ENCODE measurements at regions not wholly inside any gene's neighbourhood (a gene's known extent, or its start where the extent isn't known, plus 50 kb on each side); places are given as distances from the start of the nearest gene placed in this dataset.
"Not testable (repeated sequence)": the region's sequence is repeated elsewhere in the genome, so short reads cannot be mapped to it uniquely, and the experiment has no call there.

DNA sequence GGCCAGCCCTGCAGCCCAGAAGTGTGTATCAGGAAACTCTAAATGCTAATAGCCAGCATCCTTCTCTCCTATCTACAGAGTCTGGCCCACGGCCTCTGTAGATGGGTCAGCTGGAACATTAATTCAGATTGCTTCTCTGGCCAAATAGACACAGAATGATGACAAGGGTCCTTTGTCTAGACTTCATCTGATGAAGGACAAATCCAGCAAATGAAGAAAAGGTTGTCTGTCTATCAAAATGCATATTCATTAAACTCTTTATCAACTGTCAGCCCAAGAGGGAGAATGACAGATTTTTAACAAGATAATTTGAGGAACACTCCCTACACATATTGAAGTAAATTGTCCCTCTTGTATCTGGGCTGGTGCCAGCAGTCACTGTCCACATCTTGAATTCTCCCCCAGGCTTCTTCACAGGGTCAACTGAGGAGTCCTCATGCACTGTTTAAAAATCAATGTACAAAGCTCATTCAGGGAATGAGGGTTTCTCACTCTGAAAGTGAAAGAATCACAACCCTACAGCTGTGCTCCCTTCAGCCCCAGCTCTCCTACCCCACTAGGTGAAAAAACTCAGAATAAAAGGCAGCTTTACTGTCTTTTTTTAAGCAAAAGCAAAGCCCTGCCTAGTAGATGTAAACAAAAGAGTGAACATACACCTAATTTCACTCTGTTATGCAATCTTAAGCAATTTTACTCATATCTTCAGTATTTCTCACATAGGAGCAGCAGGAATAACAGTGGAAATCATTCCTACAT, 507.7 kb downstream of the IGSF11 start:
- no peak for TF ChIP-seq POLR2A (IDR thresholded peaks at IDR 0.05)
- intact Hi-C loops (cut with DNase I): no loop called here
- no peaks in the 10 kb centered on the region for H3K9me3 ChIP-seq
- no peaks in the 10 kb centered on the region for H3K36me3 ChIP-seq
- no peak overlapping the region for H3K27ac ChIP-seq
- no peak overlapping the region for H3K4me3 ChIP-seq
- no peaks in the 10 kb centered on the region for H3K4me1 ChIP-seq (replicated peaks)
- WGBS: 92% methylated on average over 1 of the region's 1 CpG
- DNase-seq (ENCODE audit: low spot score): no peak
- H3K27me3 ChIP-seq (replicated peaks; ENCODE audit: insufficient read depth): no peaks in the 10 kb centered on the region

DNA sequence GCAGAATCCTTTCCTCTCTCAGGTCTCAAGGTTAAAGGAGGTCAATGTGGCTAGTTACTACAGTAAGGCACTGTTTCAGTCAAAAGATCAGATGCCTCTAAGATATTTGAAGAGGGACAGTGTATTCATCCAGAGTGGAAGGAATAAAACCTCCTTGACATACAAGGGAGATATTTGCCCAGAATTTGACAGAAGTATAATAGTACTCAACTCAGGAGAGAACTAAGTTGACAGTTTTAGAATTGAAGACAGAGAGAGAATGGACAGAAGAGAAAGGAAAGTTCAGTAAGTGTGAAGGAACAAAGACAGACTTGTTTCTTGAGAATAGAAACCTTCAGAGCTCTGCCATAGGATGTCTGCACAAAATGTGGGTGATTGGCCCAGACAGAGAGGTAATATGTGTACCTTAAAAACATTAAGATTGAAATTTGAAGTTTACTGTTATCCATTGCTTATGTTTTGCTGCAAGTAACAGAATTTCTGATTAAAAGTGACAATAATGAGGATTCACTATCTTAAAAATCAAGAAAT, 507.1 kb downstream of the IGSF11 start:
- Histone ChIP-seq H3K4me3 (no peak overlapping the region), H3K4me1 (replicated peaks) (no peaks in the 10 kb centered on the region), H3K27ac (no peak overlapping the region), H3K36me3 (no peaks in the 10 kb centered on the region), H3K27me3 (replicated peaks; ENCODE audit: insufficient read depth) (no peaks in the 10 kb centered on the region), H3K9me3 (no peaks in the 10 kb centered on the region)
- intact Hi-C loops (cut with DNase I): no loop called here
- DNase-seq (ENCODE audit: low spot score): no peak
- TF ChIP-seq, protein P1, sequence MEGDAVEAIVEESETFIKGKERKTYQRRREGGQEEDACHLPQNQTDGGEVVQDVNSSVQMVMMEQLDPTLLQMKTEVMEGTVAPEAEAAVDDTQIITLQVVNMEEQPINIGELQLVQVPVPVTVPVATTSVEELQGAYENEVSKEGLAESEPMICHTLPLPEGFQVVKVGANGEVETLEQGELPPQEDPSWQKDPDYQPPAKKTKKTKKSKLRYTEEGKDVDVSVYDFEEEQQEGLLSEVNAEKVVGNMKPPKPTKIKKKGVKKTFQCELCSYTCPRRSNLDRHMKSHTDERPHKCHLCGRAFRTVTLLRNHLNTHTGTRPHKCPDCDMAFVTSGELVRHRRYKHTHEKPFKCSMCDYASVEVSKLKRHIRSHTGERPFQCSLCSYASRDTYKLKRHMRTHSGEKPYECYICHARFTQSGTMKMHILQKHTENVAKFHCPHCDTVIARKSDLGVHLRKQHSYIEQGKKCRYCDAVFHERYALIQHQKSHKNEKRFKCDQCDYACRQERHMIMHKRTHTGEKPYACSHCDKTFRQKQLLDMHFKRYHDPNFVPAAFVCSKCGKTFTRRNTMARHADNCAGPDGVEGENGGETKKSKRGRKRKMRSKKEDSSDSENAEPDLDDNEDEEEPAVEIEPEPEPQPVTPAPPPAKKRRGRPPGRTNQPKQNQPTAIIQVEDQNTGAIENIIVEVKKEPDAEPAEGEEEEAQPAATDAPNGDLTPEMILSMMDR (IDR thresholded peaks at IDR 0.05): no peak
- no peak for TF ChIP-seq POLR2A (IDR thresholded peaks at IDR 0.05)
- TF ChIP-seq POLR2AphosphoS5 (IDR thresholded peaks at IDR 0.05): no peak

- Histone ChIP-seq H3K27me3 (replicated peaks; ENCODE audit: insufficient read depth) (no peaks in the 10 kb centered on the region), H3K4me3 (no peak overlapping the region), H3K27ac (no peak overlapping the region), H3K9me3 (no peaks in the 10 kb centered on the region), H3K36me3 (no peaks in the 10 kb centered on the region), H3K4me1 (replicated peaks) (no peaks in the 10 kb centered on the region)
- DNase-seq (ENCODE audit: low spot score): no peak
- WGBS: 36% methylated on average over 2 of the region's 2 CpGs
- TF ChIP-seq POLR2A (IDR thresholded peaks at IDR 0.05): no peak
- intact Hi-C loops (cut with DNase I): no loop called here
Observed at GRCh38 chr3:118529554-118529953, 505.1 kb downstream of the IGSF11 start.

DNA sequence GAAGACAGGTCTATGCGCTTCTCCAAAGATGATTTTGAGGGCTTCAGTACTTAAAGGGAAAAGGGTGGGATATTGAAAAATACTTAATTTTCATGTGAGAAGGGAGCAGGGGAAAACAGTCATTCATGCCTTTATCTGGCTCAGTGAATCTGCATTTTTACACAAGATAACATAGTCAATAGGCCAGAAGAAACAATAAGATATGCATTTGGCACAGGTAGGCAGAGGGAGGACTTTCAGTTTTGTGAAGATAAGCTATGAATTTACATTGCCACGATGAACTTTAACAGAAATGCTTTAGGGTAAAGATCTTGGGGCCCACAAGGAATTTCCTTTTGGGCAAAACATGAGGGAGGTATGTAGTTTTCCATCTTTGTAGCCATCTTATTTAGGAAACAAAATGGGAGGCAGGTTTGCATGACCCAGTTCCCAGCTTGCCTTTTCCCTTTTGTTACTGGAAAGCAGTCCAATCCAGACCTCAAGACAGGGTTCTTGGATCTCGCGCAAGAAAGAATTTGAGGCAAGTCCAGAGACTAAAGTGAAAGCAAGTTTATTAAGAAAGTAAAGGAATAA, 504.2 kb downstream of the IGSF11 start:
- Histone ChIP-seq H3K36me3 (no peaks in the 10 kb centered on the region), H3K27ac (no peak overlapping the region), H3K27me3 (replicated peaks; ENCODE audit: insufficient read depth) (no peaks in the 10 kb centered on the region), H3K4me1 (replicated peaks) (no peaks in the 10 kb centered on the region), H3K9me3 (no peaks in the 10 kb centered on the region), H3K4me3 (no peak overlapping the region)
- no peak for DNase-seq (ENCODE audit: low spot score)
- WGBS: 82% methylated on average over 4 of the region's 4 CpGs
- TF ChIP-seq POLR2AphosphoS5 (IDR thresholded peaks at IDR 0.05) (no peak), POLR2A (IDR thresholded peaks at IDR 0.05) (no peak)
- TF ChIP-seq, protein P1 (IDR thresholded peaks at IDR 0.05): no peak
- intact Hi-C loops (cut with DNase I): no loop called here

- H3K27ac ChIP-seq; intact Hi-C loops (cut with DNase I); H3K4me1 ChIP-seq (replicated peaks); DNase-seq (ENCODE audit: low spot score); H3K36me3 ChIP-seq; H3K4me3 ChIP-seq; H3K9me3 ChIP-seq; H3K27me3 ChIP-seq (replicated peaks; ENCODE audit: insufficient read depth): not testable (repeated sequence)
Observed at GRCh38 chr3:118530927-118531356, 503.7 kb downstream of the IGSF11 start.

DNA sequence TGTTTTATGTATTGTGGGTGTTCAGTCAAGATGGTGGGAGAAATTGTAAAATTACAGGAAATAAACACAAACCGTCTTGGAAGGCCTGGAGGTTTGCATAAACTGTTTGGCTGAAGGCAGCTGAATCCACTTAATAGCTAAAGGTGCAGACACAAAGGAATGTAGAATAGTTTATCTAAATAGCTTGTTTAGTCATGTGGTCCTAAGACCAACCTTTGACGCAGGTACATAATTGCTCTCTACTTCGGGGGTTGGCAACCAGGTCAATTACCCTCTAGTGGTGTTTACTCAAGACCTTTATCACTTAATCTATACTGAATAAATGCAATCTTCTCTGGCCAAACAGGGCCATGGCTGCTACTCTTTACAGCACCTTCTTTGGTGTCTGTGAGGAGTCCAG, 502.8 kb downstream of the IGSF11 start:
- no peaks in the 10 kb centered on the region for H3K4me1 ChIP-seq (replicated peaks)
- DNase-seq (ENCODE audit: low spot score): no peak
- WGBS: 42% methylated on average over 3 of the region's 3 CpGs
- no peak overlapping the region for H3K4me3 ChIP-seq
- intact Hi-C loops (cut with DNase I): no loop called here
- H3K27ac ChIP-seq: no peak overlapping the region
- no peaks in the 10 kb centered on the region for H3K27me3 ChIP-seq (replicated peaks; ENCODE audit: insufficient read depth)
- TF ChIP-seq POLR2A (IDR thresholded peaks at IDR 0.05) (no peak), POLR2AphosphoS5 (IDR thresholded peaks at IDR 0.05) (no peak)
- TF ChIP-seq, protein P1 (IDR thresholded peaks at IDR 0.05): no peak
- no peaks in the 10 kb centered on the region for H3K36me3 ChIP-seq
- no peaks in the 10 kb centered on the region for H3K9me3 ChIP-seq

Data from prostate gland (tissue), 2 donors.